ENCODE measurements at regions not wholly inside any gene's neighbourhood (a gene's known extent, or its start where the extent isn't known, plus 50 kb on each side); places are given as distances from the start of the nearest gene placed in this dataset.
A peak's percentile ranks its signal among the peaks of the same experiment; 100 is the strongest.

- TF ChIP-seq RELA (CRISPR knock-in tag; IDR thresholded peaks at IDR 0.05; ENCODE audit: borderline replicate concordance) (no peak), USF2 (CRISPR knock-in tag; IDR thresholded peaks at IDR 0.05) (no peak), ERG (CRISPR knock-in tag; IDR thresholded peaks at IDR 0.05) (no peak)
Observed at GRCh38 chr4:147151763-147152162, 206.1 kb upstream of the TTC29 start (continued).

GRCh38 chr4:147157860-147158701, 212.4 kb upstream of the TTC29 start:
- H3K36me3 Mint-ChIP-seq, result no peaks in the 10 kb centered on the region
- no peaks in the 10 kb centered on the region for H3K9me3 Mint-ChIP-seq
- no peaks in the 10 kb centered on the region for H3K27me3 Mint-ChIP-seq (ENCODE audit: low read depth)
- ChIA-PET CTCF (interaction anchor here (0.8 to 1.7 kb wide), 5 partner anchors 221 to 709 kb away, joined by 4 to 7 read pairs (median 5); no protein-coding TSS in a partner anchor), POLR2A (no interaction called here)
- peaks cover 16% of the 10 kb centered on the region for H3K4me1 Mint-ChIP-seq
- TF ChIP-seq RELA (CRISPR knock-in tag; IDR thresholded peaks at IDR 0.05; ENCODE audit: borderline replicate concordance) (no peak), JAZF1 (CRISPR knock-in tag; IDR thresholded peaks at IDR 0.05) (no peak), FOXK1 (CRISPR knock-in tag; IDR thresholded peaks at IDR 0.05) (no peak), AR (CRISPR knock-in tag; IDR thresholded peaks at IDR 0.05) (no peak), SMAD4 (CRISPR knock-in tag; IDR thresholded peaks at IDR 0.05) (no peak), CREM (CRISPR knock-in tag; IDR thresholded peaks at IDR 0.05) (no peak), ATF3 (CRISPR knock-in tag; conservative IDR thresholded peaks at IDR 0.05) (no peak), ZSCAN18 (CRISPR knock-in tag; IDR thresholded peaks at IDR 0.05) (no peak), GTF2I (CRISPR knock-in tag; conservative IDR thresholded peaks at IDR 0.05) (no peak), SOX15 (CRISPR knock-in tag; IDR thresholded peaks at IDR 0.05) (no peak), ESRRA (CRISPR knock-in tag; IDR thresholded peaks at IDR 0.05; ENCODE audit: borderline replicate concordance) (no peak), ELF4 (CRISPR knock-in tag; IDR thresholded peaks at IDR 0.05; ENCODE audit: low read depth) (no peak), ZNF317 (CRISPR knock-in tag; IDR thresholded peaks at IDR 0.05; ENCODE audit: borderline replicate concordance, low read depth) (no peak), ZNF423 (CRISPR knock-in tag; IDR thresholded peaks at IDR 0.05) (no peak), USF2 (CRISPR knock-in tag; IDR thresholded peaks at IDR 0.05) (no peak), CTCF (IDR thresholded peaks at IDR 0.05) (no peak), ATF1 (CRISPR knock-in tag; IDR thresholded peaks at IDR 0.05) (no peak), TP53 (CRISPR knock-in tag; IDR thresholded peaks at IDR 0.05) (no peak)
- peak; percentile 70 for DNase-seq (ENCODE audit: low spot score)
- ATAC-seq, result peak; percentile 91
- no peak overlapping the region for H3K27ac Mint-ChIP-seq
- H3K4me3 Mint-ChIP-seq, result peak overlapping the region; percentile 60

All from WTC11 (cell line).